WTC11 (cell line): ENCODE measurements at regions not wholly inside any gene's neighbourhood (a gene's known extent, or its start where the extent isn't known, plus 50 kb on each side); places are given as distances from the start of the nearest gene placed in this dataset.
A peak's percentile ranks its signal among the peaks of the same experiment; 100 is the strongest.

Source experiments
- ATAC-seq: fragments of 200-7000 bp; cut with Tn5 transposase; 2 replicates; pipeline ENCODE4 v1.10.0; 2021; ENCODE audit warnings: mild to moderate bottlenecking, moderate library complexity
- CTCF ChIA-PET: fragments of 300-600 bp; sonication (Branson Sonifier 250); formaldehyde crosslinking; loops from one replicate; lab custom pipeline; 2021; ENCODE audit warnings: antibody characterized with exemption; lab: Charles Lee
- POLR2A ChIA-PET: fragments of 350-600 bp; sonication (Branson Sonifier 250); formaldehyde crosslinking; loops from one replicate; lab custom pipeline; 2021; ENCODE audit warnings: antibody characterized with exemption; lab: Charles Lee
- DNase-seq: peaks from one replicate; pipeline ENCODE4 v3.0.0; 2021; ENCODE audit warnings: low spot score
- H3K27ac Mint-ChIP-seq: 2 replicates; pipeline ENCODE4 v1.8.0; 2021; ENCODE audit warnings: mixed read lengths
- H3K27me3 Mint-ChIP-seq: 2 replicates; pipeline ENCODE4 v1.8.0; 2021; ENCODE audit warnings: low read depth, mild to moderate bottlenecking, moderate library complexity, mixed read lengths
- H3K36me3 Mint-ChIP-seq: 2 replicates; pipeline ENCODE4 v1.8.0; 2021; ENCODE audit warnings: mixed read lengths
- H3K4me1 Mint-ChIP-seq: 2 replicates; pipeline ENCODE4 v1.8.0; 2022; ENCODE audit warnings: mixed read lengths
- H3K4me3 Mint-ChIP-seq: 2 replicates; pipeline ENCODE4 v1.8.0; 2021; ENCODE audit warnings: mild to moderate bottlenecking, moderate library complexity, mixed read lengths
- H3K9me3 Mint-ChIP-seq: 2 replicates; pipeline ENCODE4 v1.8.0; 2021; ENCODE audit warnings: mixed read lengths
- AR ChIP-seq: fragments of 250-450 bp; sonication (Bioruptor Pico); IDR thresholded peaks from 2 replicates; pipeline ENCODE4 v1.9.0; 2021; ENCODE audit warnings: mild to moderate bottlenecking
- ATF3 ChIP-seq: sonication (generic); formaldehyde crosslinking; conservative IDR thresholded peaks from 2 replicates; pipeline ENCODE4 v1.8.1; 2022; ENCODE audit warnings: mild to moderate bottlenecking, missing genetic modification reagents
- CREB1 ChIP-seq: sonication (generic); formaldehyde crosslinking; IDR thresholded peaks from 2 replicates; pipeline ENCODE4 v1.8.0; 2023; ENCODE audit warnings: mild to moderate bottlenecking, missing genetic modification reagents
- CREM ChIP-seq: sonication (generic); formaldehyde crosslinking; IDR thresholded peaks from 2 replicates; pipeline ENCODE4 v1.8.1; 2022; ENCODE audit warnings: mild to moderate bottlenecking, missing genetic modification reagents, moderate library complexity
- FOXK1 ChIP-seq: sonication (generic); formaldehyde crosslinking; IDR thresholded peaks from 2 replicates; pipeline ENCODE4 v1.8.0; 2022; ENCODE audit warnings: mild to moderate bottlenecking, moderate library complexity, missing genetic modification reagents
- FOXP1 ChIP-seq: sonication (generic); formaldehyde crosslinking; IDR thresholded peaks from 2 replicates; pipeline ENCODE4 v1.8.0; 2022; ENCODE audit warnings: missing genetic modification reagents, mild to moderate bottlenecking, moderate library complexity, borderline replicate concordance
- GRHL2 ChIP-seq: fragments of 250-450 bp; sonication (Bioruptor Pico); IDR thresholded peaks from 2 replicates; pipeline ENCODE4 v1.8.0; 2022; ENCODE audit warnings: mild to moderate bottlenecking, moderate library complexity; ENCODE audit not compliant: insufficient replicate concordance, severe bottlenecking
- PRRX2 ChIP-seq: fragments of 250-450 bp; sonication (Bioruptor Pico); IDR thresholded peaks from 2 replicates; pipeline ENCODE4 v1.8.0; 2021; ENCODE audit warnings: mild to moderate bottlenecking
- TP53 ChIP-seq: sonication (generic); formaldehyde crosslinking; IDR thresholded peaks from 2 replicates; pipeline ENCODE4 v1.8.1; 2023; ENCODE audit warnings: mild to moderate bottlenecking, missing genetic modification reagents
- ZBTB21 ChIP-seq: sonication (generic); formaldehyde crosslinking; IDR thresholded peaks from 2 replicates; pipeline ENCODE4 v1.8.1; 2023; ENCODE audit warnings: mild to moderate bottlenecking, missing genetic modification reagents, borderline replicate concordance
- ZNF281 ChIP-seq: sonication (generic); formaldehyde crosslinking; IDR thresholded peaks from 2 replicates; pipeline ENCODE4 v1.8.0; 2023; ENCODE audit warnings: mild to moderate bottlenecking, missing genetic modification reagents
- ZNF396 ChIP-seq: fragments of 250-450 bp; sonication (Bioruptor Pico); IDR thresholded peaks from 2 replicates; pipeline ENCODE4 v1.8.0; 2021; ENCODE audit warnings: mild to moderate bottlenecking, moderate library complexity, borderline replicate concordance
- ZNF423 ChIP-seq: fragments of 250-450 bp; sonication (Bioruptor Pico); IDR thresholded peaks from 2 replicates; pipeline ENCODE4 v2.1.2; 2022; ENCODE audit warnings: mild to moderate bottlenecking, moderate library complexity
- ZNF425 ChIP-seq: fragments of 250-450 bp; sonication (Bioruptor Pico); conservative IDR thresholded peaks from 2 replicates; pipeline ENCODE4 v1.9.0; 2021; ENCODE audit warnings: mild to moderate bottlenecking
- ZNF512 ChIP-seq: sonication (generic); formaldehyde crosslinking; IDR thresholded peaks from 2 replicates; pipeline ENCODE4 v1.8.1; 2022; ENCODE audit warnings: missing genetic modification reagents, borderline replicate concordance

GRCh38 chr4:181874602-181875001 lies 368.6 kb upstream of the TENM3 start:
- Mint-ChIP-seq H3K27me3 (no peaks in the 10 kb centered on the region), H3K9me3 (no peaks in the 10 kb centered on the region), H3K4me1 (peaks cover 8% of the 10 kb centered on the region), H3K36me3 (no peaks in the 10 kb centered on the region), H3K27ac (no peak overlapping the region), H3K4me3 (no peak overlapping the region)
- ChIA-PET POLR2A (no interaction called here), CTCF (no interaction called here)
- DNase-seq (no peak), ATAC-seq (peak; percentile 57)
- TF ChIP-seq FOXP1 (CRISPR knock-in tag) (no peak), ZBTB21 (no peak), GRHL2 (no peak), CREB1 (CRISPR knock-in tag) (no peak), ZNF423 (CRISPR knock-in tag) (no peak), FOXK1 (no peak)

- ChIA-PET CTCF (no interaction called here), POLR2A (no interaction called here)
- Mint-ChIP-seq H3K27me3 (no peaks in the 10 kb centered on the region), H3K36me3 (no peaks in the 10 kb centered on the region), H3K4me1 (peaks cover 8% of the 10 kb centered on the region), H3K9me3 (no peaks in the 10 kb centered on the region), H3K4me3 (no peak overlapping the region), H3K27ac (no peak overlapping the region; the same call in 1 of the 2 replicates)
- TF ChIP-seq ZNF281 (CRISPR knock-in tag) (no peak), ZNF512 (no peak), TP53 (CRISPR knock-in tag) (no peak), ZNF396 (no peak), ZNF425 (CRISPR knock-in tag) (no peak), PRRX2 (CRISPR knock-in tag) (no peak), CREM (CRISPR knock-in tag) (no peak), ATF3 (CRISPR knock-in tag) (no peak), AR (no peak)
- DNase-seq (no peak), ATAC-seq (no peak)
Observed at GRCh38 chr4:181877329-181877848, 365.8 kb upstream of the TENM3 start.
